ENCODE measurements at regions not wholly inside any gene's neighbourhood (a gene's known extent, or its start where the extent isn't known, plus 50 kb on each side); places are given as distances from the start of the nearest gene placed in this dataset.
"Not testable (repeated sequence)": the region's sequence is repeated elsewhere in the genome, so short reads cannot be mapped to it uniquely, and the experiment has no call there.

DNA sequence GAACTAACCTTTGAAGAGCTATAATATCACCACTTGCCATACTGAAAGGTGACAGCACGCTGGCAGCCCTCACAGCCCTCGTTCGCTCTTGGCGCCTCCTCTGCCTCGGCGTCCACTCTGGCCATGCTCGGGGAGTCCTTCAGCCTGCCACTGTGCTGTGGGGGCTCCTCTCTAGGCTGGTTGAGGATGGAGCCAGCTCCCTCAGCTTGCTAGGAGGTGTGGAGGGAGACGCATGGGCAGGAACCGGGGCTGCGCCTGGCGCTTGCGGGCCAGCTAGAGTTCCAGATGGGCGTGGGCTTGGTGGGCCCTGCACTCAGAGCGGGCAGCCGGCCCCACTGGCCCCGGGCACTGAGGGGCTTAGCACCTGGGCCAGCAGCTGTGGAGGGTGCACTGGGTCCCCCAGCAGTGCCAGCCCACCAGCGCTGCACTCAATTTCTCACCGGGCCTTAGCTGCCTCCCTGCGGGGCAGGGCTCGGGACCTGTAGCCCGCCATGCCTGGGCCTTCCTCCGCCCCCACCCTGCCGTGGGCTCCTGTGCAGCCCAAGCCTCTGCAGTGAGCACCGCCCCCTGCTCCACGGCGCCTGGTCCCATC is 329.7 kb downstream of the LMBRD1 start:
- intact Hi-C loops (cut with DNase I), result no loop called here
- DNase-seq, result no peak
- H3K9me3 ChIP-seq, result no peaks in the 10 kb centered on the region
- no peaks in the 10 kb centered on the region for H3K27me3 ChIP-seq
- H3K4me1 ChIP-seq, result no peaks in the 10 kb centered on the region
- H3K36me3 ChIP-seq, result no peaks in the 10 kb centered on the region
- no peak for ATAC-seq
- TF ChIP-seq, protein P1, sequence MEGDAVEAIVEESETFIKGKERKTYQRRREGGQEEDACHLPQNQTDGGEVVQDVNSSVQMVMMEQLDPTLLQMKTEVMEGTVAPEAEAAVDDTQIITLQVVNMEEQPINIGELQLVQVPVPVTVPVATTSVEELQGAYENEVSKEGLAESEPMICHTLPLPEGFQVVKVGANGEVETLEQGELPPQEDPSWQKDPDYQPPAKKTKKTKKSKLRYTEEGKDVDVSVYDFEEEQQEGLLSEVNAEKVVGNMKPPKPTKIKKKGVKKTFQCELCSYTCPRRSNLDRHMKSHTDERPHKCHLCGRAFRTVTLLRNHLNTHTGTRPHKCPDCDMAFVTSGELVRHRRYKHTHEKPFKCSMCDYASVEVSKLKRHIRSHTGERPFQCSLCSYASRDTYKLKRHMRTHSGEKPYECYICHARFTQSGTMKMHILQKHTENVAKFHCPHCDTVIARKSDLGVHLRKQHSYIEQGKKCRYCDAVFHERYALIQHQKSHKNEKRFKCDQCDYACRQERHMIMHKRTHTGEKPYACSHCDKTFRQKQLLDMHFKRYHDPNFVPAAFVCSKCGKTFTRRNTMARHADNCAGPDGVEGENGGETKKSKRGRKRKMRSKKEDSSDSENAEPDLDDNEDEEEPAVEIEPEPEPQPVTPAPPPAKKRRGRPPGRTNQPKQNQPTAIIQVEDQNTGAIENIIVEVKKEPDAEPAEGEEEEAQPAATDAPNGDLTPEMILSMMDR (IDR thresholded peaks at IDR 0.05), result no peak
- no peak overlapping the region for H3K27ac ChIP-seq
- H3K4me3 ChIP-seq, result no peak overlapping the region

DNA sequence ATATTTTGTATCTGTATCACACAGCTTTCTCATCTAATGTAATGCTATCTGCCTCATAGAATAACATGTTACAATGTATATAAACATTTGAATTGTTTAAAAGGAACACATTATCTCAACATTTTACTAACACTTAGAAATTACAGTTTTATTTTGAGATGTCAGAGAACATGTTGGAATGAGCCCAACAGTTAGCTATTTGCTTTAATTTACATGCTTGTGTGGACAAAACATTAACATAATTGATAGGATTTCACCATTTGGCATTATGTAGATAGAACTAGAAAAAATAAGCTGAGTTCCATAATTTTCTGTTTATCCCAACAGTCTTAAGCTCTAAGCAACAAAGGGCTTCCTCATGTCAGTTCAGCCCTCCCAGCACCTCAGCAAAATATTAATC is 330.9 kb downstream of the LMBRD1 start:
- no peaks in the 10 kb centered on the region for H3K36me3 ChIP-seq
- H3K27me3 ChIP-seq, result no peaks in the 10 kb centered on the region
- intact Hi-C loops (cut with DNase I), result no loop called here
- no peaks in the 10 kb centered on the region for H3K4me1 ChIP-seq
- ATAC-seq, result no peak
- TF ChIP-seq, protein P1 (IDR thresholded peaks at IDR 0.05), result no peak
- no peak for DNase-seq
- no peak overlapping the region for H3K27ac ChIP-seq
- H3K4me3 ChIP-seq, result no peak overlapping the region
- H3K9me3 ChIP-seq, result no peaks in the 10 kb centered on the region

- Histone ChIP-seq H3K9me3 (no peaks in the 10 kb centered on the region), H3K27ac (no peak overlapping the region), H3K27me3 (no peaks in the 10 kb centered on the region), H3K4me1 (no peaks in the 10 kb centered on the region), H3K4me3 (no peak overlapping the region), H3K36me3 (no peaks in the 10 kb centered on the region)
- DNase-seq (no peak), ATAC-seq (no peak)
- intact Hi-C loops (cut with DNase I), result no loop called here
- TF ChIP-seq, protein P1 (IDR thresholded peaks at IDR 0.05), result no peak
Measured at GRCh38 chr6:69456086-69456485, 340.7 kb downstream of the LMBRD1 start.

DNA sequence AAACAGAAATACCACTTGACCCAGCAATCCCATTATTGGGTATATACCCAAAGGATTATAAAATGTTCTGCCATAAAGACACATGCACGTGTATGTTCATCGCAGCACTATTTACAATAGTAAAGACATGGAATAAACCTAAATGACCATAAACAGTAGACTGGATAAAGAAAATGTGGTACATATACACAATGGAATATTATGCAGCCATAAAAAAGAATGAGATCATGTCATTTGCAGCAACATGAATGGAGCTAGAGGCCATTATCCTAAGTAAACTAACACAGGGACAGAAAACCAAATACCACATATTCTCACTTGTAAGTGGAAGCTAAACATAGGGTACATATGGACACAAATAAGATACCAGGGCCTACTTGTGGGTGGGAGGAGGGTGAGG is 342.2 kb downstream of the LMBRD1 start:
- H3K27me3 ChIP-seq; ATAC-seq; H3K4me3 ChIP-seq; DNase-seq; intact Hi-C loops (cut with DNase I); H3K36me3 ChIP-seq; H3K4me1 ChIP-seq; H3K27ac ChIP-seq; H3K9me3 ChIP-seq: not testable (repeated sequence)

DNA sequence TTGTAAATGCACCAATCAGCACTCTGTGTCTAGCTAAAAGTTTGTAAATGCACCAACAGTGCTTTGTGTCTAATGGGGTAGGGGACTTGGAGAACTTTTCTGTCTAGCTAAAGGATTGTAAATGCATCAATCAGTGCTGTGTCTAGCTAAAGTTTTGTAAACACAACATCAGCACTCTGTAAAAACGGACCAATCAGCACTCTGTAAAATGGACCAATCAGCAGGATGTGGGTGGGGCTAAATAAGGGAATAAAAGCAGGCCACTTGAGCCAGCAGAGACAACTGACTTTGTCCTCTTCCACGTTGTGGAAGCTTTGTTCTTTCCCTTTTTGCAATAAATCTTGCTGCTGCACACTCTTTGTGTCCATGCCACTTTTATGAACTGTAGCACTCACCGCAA is 346.3 kb downstream of the LMBRD1 start:
- H3K36me3 ChIP-seq; H3K4me1 ChIP-seq; H3K4me3 ChIP-seq; intact Hi-C loops (cut with DNase I); H3K27ac ChIP-seq; H3K9me3 ChIP-seq; H3K27me3 ChIP-seq; ATAC-seq; DNase-seq: not testable (repeated sequence)

GRCh38 chr6:69449887-69450286 is 346.9 kb downstream of the LMBRD1 start:
- ATAC-seq (peak; percentile 24), DNase-seq (no peak)
- Histone ChIP-seq H3K4me1 (no peaks in the 10 kb centered on the region), H3K36me3 (no peaks in the 10 kb centered on the region), H3K27ac (no peak overlapping the region), H3K9me3 (no peaks in the 10 kb centered on the region), H3K4me3 (no peak overlapping the region), H3K27me3 (no peaks in the 10 kb centered on the region)
- intact Hi-C loops (cut with DNase I), result no loop called here
- TF ChIP-seq, protein P1 (IDR thresholded peaks at IDR 0.05), result no peak
